HG03565 (cell line): ENCODE measurements at regions not wholly inside any gene's neighbourhood (a gene's known extent, or its start where the extent isn't known, plus 50 kb on each side); places are given as distances from the start of the nearest gene placed in this dataset.
"Not testable (repeated sequence)": the region's sequence is repeated elsewhere in the genome, so short reads cannot be mapped to it uniquely, and the experiment has no call there.

Experiments
- ATAC-seq: cut with Tn5 transposase; IDR thresholded peaks from one replicate; pipeline ENCODE4 v1.9.1; 2021; ENCODE audit warnings: mild to moderate bottlenecking, moderate library complexity; ENCODE audit not compliant: unreplicated experiment

DNA sequence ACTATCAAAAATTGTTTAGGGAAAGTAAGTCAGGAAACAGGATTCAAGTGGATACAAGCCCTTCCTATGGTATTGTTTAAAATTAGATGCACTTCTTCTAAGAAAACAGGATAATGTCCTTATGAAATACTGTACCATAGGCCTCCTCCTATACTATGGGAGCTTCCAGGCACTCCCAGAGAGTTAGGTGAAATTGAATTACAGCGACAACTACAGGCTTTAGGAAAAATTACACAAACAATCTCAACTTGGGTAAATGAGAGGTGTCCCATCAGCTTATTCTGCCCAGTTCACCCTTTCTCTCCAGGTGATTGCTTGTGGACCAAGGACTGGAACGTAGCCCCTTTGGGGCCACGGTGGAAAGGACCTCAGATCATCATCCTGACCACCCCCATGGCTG lies 528.7 kb upstream of the TSPY4 start:
- no peak for ATAC-seq

DNA sequence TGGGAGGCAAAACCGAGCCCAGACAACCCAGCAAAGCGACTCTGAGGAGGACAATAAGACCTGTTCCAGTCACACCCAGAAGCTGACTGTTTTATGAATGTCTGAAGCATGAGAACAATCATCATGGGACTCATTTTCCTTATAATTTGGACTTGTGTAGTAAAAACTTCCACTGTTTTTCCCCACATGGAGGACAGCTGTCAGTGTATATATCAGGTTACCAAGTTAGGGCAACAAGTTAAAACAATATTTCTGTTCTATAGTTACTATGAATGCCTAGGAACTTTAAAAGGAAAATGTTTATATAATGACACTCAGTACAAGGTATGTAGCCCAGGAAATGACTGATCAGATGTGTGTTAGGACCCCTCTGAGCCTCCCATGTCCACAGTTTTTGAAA lies 528.2 kb upstream of the TSPY4 start:
- ATAC-seq: no peak

GRCh38 chrY:8814143-8814542 lies 523.1 kb upstream of the TSPY4 start:
- ATAC-seq: no peak

DNA sequence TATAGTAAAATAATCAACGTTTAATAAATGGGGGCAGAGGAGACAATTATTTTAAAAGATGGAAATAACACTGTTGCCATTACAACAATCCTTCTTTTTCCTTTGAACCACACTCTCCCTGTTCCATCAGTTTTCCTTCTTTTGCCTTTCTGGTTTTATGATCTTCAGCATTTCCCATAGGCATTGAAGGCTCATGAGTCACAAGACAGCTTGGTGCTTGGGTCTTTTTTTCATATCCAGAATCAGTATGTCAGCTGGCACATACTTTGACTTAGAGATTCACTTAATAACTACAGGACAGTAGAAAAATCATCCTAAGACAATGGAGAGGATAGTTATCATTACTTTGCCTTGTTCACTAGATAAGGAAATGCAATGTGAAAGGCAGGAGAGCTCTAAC lies 521.6 kb upstream of the TSPY4 start:
- ATAC-seq: no peak

DNA sequence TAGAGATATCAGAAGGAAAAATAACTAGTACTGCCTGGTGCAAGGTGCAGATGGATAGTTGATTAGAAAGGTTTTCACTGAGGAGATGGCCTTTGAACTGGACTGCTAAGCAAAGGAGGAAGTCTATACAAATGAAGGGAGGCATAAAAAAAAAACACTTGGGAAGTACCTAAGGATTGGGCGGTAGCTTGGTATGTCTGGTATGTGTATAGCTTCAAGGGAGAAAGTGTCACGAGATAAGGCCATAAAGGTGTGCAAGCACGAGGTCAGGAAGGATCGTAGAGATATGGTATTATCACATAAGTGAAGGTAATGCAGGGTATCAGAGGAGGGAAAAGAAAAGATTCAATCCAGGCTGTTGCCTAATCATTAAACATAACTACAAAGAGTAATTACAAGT lies 517.2 kb upstream of the TSPY4 start:
- ATAC-seq: no peak

DNA sequence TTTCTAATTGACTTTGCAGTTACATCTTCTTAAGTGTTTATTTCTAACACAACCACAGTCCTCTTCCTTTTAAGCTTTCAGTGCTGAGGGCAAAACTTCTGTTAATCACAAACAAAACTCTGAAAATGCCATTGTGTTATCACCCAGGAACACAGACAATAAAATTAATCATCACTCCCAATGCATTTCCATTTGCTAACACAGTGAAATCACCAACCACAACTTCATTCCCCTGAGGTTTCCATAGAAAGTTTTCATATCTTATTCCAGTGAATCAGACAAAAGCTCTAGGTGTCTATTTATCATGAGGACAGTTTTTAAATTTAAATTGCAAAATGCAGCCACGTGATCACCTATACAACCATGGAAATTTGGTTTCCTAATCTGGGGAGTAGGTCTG lies 516.2 kb upstream of the TSPY4 start:
- no peak for ATAC-seq

GRCh38 chrY:8852278-8852677 lies 485.0 kb upstream of the TSPY4 start:
- no peak for ATAC-seq

DNA sequence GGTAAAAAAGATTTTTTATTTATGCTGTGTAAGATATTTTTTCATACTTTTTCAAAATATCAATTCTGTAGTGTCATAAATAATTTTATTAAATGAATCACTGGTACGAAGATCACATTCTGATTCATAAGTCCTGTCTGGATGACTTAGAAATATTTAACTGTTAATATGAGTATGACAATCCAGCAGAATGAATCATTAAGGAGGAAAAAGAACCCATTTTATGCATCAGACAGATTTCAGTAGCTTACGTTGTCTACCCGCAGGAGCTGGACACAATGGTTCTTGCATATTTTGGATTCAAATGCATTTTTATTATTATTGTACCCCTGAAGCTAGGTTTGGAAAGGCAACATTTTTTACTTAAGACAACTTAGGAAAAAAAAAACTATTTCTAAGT lies 448.9 kb upstream of the TSPY4 start:
- ATAC-seq: no peak

GRCh38 chrY:8897876-8898275 lies 439.4 kb upstream of the TSPY4 start:
- ATAC-seq: no peak

- no peak for ATAC-seq
These were observed 432.1 kb upstream of the TSPY4 start for GRCh38 chrY:8905141-8905540.

GRCh38 chrY:8922576-8922975 lies 414.7 kb upstream of the TSPY4 start:
- not testable (repeated sequence) for ATAC-seq
